ENCODE measurements at regions not wholly inside any gene's neighbourhood (a gene's known extent, or its start where the extent isn't known, plus 50 kb on each side); places are given as distances from the start of the nearest gene placed in this dataset.

- no peak for DNase-seq
These were observed 181.1 kb upstream of the HS3ST1 start for GRCh38 chr4:11609751-11610150.

- peak; percentile 72 for DNase-seq
These were observed 180.3 kb upstream of the HS3ST1 start for GRCh38 chr4:11608992-11609391.

GRCh38 chr4:11606078-11606477 is 177.4 kb upstream of the HS3ST1 start:
- DNase-seq, result peak; percentile 45

GRCh38 chr4:11605597-11605996 is 176.9 kb upstream of the HS3ST1 start:
- peak; percentile 73 for DNase-seq

DNA sequence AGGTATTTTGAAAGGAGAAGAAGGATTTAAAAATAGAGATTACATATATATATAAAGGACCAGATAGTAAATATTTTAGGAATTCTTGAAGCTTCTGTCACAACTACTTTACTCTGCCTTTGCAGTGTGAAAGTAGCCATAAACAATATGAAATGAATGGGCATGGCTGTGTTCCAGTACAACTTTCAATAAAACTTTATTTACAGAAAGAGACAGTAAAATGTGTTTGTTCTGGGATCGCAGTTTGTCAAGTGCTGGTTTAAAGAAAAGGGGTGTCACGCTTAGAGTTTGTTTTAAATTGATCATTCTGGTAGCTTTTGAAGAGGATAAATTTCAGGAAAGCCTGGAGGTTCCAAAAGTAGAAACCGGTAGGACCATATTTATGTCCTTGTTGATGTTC is 176.1 kb upstream of the HS3ST1 start:
- peak; percentile 34 for DNase-seq

GRCh38 chr4:11603591-11604194 is 175.0 kb upstream of the HS3ST1 start:
- DNase-seq, result peak; percentile 53

- DNase-seq, result no peak
These were observed 174.1 kb upstream of the HS3ST1 start for GRCh38 chr4:11602606-11603340.

DNA sequence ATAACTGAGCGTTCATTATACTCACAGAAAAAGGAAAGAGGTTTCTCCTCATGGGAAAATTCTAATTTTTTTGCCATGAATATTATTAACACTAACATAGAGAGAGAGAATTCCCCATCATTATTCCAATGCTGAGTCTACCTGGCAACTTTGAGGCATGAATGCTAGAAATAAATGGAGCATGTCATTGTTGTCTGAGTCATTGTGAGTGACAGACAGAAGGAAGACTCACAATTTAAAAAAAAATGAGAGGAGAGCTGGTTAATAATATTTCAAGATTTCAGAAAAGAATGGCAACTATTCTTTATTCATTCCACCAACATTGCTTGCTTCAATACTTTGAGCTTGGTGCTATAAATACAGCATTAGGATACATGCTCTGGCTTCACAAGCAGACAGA is 170.4 kb upstream of the HS3ST1 start:
- DNase-seq, result peak; percentile 70

DNA sequence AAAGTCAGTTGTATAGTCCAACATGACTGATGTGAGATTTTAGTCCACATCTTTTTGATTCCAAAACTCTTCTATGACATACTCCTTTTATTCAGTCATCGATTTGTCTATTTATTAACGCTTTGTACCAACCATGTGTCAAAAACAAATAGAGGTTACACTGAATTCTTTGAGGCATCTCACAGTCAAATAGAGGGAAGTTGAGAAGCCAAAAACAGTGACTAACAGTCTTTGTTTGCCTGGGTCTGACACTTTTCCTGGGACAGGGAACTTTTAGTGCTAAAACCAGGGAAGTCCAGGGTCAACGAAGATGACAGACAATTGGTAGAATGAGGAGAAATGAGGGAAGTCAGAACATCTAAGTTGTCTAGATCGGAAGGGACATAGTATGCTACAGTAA is 169.9 kb upstream of the HS3ST1 start:
- DNase-seq, result peak; percentile 44

- DNase-seq, result peak; percentile 94
These were observed 168.8 kb upstream of the HS3ST1 start for GRCh38 chr4:11597506-11597905.

DNA sequence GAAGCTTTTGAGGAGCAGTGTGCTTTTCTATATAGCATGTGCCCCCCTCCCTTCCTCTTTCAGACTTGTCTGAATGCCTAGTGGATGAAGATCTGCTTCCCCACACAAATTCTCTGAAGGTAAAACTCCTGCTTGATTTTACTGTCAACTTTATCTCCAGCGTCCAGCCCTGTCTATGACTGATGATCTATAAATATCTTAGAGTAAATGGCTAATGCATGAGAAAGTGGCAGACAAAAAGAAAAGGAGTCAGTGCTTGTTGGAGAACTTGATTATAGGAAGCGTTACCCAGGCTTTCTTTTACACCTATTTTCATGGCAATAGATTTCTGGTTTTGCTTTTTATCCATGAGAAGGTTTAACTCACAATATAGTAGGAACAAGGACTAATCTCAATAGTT is 168.3 kb upstream of the HS3ST1 start:
- peak; percentile 64 for DNase-seq

- peak; percentile 67 for DNase-seq
These were observed 165.0 kb upstream of the HS3ST1 start for GRCh38 chr4:11593576-11594116.

GRCh38 chr4:11592276-11592675 is 163.6 kb upstream of the HS3ST1 start:
- peak; percentile 23 for DNase-seq

DNA sequence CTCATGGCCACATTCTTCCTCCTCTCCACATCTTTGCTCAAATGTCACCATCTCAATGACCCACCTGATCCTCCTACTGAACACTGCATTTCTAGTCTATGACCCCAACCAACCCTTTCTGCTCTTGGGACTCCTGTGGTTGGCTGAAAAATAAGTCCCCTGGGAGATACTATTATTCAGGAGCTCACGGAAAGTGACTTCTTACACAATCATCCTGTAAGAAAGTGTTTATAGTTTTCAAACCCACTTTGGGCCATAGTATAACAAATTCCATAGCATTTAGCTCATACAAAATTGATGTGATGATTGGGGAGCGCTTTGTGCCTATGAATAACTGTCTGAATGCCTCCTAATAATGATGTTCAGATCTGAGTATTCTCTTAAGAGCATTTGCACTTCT is 161.4 kb upstream of the HS3ST1 start:
- DNase-seq, result no peak

GRCh38 chr4:11589676-11590075 is 161.0 kb upstream of the HS3ST1 start:
- DNase-seq, result peak; percentile 64

- peak; percentile 83 for DNase-seq
These were observed 159.1 kb upstream of the HS3ST1 start for GRCh38 chr4:11587797-11588196.

DNA sequence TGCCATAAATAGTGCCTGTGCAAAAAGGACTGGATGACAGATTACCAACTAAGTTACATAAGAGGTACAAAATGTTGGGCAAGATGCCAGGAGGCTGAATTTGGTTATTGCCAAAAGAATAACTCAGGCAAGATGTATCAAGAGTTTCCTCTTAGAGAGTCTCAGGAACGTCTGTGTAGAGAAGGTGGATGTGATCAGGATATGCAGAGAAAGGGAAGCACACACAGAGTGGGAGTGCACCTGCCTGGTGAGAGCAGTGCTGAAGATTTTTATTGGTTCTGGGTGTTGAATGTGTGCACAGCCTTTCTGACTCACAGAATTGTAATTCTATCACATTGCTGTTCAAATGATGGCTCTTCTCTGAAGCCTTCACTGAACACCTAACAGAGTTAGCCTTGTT is 156.8 kb upstream of the HS3ST1 start:
- peak; percentile 97 for DNase-seq

GRCh38 chr4:11568511-11568910 is 139.8 kb upstream of the HS3ST1 start:
- no peak for DNase-seq

DNA sequence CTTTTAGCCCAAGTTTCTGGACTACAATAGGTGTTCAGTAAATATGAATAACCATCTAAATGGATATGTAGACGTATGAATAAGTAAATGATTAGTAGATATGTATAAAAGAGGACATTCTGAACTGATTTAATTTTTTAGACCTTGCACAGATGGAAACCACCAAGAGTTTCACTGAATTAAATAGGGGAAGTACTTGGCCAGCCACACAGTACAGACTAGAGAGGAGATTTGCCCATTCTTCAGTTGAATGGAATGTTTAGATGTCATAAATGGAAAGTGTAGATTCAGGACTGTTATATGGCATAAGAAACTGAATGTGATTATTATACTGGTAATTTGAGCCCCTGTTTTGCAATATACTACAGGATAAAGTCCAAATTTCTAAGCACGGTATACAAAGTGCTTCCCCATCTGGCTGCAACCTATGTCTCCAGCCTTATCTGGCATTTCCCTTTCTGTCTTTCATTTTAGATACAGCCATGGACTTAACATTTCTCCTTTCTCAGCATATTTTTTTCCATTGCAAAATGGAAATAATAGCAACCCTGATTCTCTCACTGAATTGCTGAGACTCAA is 137.8 kb upstream of the HS3ST1 start:
- DNase-seq, result no peak

DNA sequence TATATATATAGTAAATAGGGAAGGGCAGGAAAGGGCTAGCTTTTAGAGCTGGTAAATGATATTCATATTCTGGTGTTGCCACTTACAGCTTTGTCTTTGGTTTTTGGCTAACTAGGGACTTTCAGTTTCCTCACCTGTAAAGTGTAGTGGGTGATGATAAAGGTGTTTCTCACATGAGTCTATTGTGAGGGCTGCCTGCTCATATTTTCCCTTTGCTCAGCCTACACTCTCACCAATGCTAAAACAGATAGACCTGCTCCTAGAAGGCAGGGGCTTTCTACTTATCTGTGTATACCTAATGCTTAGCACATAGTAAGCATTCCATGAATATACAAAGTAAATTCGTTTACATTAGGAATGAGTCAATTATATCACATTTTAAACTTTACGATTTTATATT is 137.2 kb upstream of the HS3ST1 start:
- DNase-seq, result no peak

DNA sequence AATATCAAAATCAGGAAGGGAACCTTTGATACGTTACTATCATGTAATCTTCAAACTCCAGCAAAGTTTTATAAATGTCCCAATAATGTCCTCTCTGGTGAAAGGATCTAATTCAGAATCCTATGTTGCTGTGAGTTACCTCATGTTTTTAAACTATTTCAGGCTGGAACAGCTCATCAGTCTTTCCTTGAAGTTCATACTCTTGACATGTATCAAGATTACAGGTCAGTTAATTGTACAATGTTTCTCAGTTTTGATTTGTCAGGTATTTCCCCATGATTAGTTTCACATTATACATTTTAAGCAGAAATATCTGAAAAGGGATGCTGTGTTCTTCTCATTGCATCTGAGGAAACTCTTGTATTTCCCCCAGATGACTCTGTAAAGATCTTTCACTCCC is 136.5 kb upstream of the HS3ST1 start:
- DNase-seq, result no peak

DNA sequence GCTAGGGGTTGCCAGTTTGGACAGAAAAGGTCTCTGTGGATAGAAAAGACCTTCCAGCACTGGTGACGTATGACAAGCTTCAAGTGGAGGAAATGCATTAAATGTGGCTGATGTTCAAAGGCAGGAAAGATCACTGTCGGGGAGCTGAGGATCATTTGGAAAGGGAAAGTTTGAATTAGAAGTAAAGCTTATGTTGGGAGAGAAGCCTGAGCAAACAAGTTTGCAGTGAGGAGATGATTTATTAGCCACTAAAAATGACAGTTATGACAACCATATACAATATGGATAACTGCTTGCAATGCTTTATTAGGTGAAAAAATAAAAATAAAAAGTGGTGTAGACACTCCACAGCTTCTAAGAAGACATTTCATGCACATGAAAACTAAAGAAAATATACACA is 135.3 kb upstream of the HS3ST1 start:
- DNase-seq, result peak; percentile 87

GRCh38 chr4:11549525-11549924 is 120.8 kb upstream of the HS3ST1 start:
- peak; percentile 24 for DNase-seq

- peak; percentile 94 for DNase-seq
These were observed 119.9 kb upstream of the HS3ST1 start for GRCh38 chr4:11548597-11549082.

Data from DMS53 (cell line).